ENCODE measurements at regions not wholly inside any gene's neighbourhood (a gene's known extent, or its start where the extent isn't known, plus 50 kb on each side); places are given as distances from the start of the nearest gene placed in this dataset.
"Not testable (repeated sequence)": the region's sequence is repeated elsewhere in the genome, so short reads cannot be mapped to it uniquely, and the experiment has no call there.

DNA sequence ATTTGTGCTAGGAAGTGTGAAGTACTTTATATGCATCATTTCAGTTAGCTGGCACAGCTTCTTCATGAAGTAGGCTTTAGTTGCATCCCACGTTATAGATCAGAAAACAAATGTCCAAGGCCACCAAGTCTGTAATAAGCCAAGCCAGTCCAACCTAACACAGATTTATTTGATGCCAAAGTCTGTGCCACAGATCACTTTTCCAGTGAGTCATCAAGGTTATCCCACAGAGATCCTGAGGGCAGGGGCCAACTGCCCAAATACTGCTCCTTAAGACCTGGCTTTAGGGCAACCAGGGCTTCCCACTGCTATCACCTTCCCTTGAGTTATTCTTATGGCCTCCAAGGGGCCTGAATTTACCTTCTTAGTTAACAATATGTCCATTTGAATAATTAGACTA is 1340.4 kb downstream of the XPNPEP1 start:
- no peak for DNase-seq (ENCODE audit: extremely low read depth, low read depth, low spot score)

DNA sequence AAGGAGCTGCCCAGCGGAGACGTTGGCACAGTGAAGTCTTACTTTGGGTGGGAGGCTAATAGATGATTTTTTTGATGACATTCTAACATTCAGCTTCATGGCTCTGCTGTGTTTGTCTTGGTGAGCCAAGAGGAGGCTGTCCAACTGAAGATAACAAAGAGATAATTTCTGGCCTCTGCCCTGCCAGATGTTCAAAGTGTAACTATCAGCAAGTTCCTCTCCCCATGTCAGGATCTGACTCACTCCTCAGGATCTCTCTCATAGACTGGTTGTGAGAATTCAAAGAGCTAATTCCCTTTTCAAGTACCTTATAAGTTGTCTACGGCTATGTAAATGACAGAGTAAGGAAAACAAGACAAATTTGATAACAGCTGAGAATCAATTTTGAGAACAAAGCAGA is 1340.9 kb downstream of the XPNPEP1 start:
- DNase-seq (ENCODE audit: extremely low read depth, low read depth, low spot score): no peak

DNA sequence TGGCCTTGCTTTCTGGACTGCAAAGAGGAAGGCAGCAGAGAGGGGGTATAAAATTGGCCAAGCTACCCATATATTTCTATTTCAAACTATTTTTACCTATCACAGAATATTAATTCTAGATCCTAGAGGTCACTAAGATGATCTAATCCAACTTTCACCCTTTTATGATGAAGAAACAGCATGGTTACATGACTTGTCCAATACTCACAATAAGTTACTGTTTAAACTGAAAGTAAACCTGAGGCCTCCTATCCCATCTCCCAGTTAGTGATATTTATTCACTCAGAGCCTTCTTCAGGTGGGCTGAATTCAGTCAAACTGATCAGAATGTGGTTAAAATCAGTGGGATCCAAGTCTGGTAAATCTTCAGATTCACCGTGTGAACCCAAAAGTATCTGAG is 1345.1 kb downstream of the XPNPEP1 start:
- DNase-seq (ENCODE audit: extremely low read depth, low read depth, low spot score): no peak

DNA sequence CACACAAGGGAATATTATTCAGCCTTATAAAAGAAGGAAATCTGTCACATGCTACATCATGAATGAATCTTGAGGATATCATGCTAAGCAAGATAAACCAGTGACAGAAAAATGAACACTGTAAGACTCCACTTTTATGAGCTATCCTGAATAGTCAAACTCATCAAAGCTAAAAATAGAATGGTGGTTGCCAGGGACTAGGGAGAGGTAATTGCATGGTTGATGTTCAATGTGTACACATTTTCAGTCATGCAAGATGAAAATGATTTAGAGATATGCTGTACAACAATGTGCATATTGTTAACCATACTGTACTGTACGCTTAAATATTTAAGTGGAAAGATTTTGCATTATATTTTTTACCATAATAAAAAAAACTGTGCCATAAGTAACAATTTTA is 1349.1 kb downstream of the XPNPEP1 start:
- DNase-seq (ENCODE audit: extremely low read depth, low read depth, low spot score): no peak

DNA sequence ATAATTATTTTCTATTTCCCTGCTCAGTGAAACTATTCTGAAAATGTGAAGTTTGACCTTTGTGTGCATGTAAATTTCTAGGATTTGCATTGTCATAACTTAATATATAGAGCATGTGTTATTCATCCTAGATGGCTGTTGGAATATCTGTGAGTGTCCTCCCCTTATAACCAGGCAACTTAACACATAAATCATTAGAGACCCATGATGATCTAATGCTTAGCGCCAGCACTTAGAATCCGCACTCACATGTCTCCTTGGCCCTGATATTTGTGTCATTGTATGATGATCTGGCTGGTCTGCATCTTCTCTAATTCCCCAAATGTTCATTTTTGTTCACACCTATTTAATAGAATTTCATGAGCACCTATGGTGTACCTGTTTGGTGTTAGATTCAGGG is 1354.5 kb downstream of the XPNPEP1 start:
- DNase-seq (ENCODE audit: extremely low read depth, low read depth, low spot score): no peak

DNA sequence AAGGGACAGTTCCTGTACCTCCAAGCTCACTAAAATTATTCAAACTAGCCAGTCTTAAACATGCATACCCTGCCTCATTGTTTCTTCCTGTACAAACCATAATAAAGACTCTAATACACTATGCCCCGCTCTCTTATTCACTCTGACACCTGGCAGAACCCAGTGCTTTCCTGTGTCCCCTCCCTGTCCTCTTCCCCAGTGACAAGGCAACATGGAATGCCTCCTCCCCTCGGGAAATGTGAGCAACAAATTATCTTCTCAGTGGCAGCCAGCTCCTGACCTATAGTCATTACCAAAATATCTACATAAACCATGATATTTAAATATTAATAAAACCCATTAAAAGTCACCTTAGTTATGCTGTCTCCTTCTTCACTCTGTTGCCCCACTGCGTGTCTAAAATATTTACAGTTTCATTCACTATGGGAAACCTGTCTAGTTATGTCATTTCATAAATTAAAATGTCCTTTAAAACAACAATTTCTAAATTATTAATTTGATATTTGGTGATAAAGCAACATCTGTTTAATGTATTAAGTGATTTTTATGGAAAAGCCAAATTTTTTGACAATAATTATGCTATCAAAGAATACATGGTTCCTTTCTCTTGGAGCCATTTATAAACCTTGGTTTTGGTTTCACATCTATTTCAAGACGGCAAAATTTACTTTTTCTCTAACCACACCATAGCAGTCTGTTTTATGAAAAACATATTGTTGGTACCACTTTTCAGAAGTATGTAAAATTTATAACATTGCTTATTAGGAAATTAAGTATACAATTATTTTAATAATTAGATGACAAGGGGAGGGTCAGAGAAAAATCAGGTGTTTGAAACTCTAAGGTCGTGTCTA is 1355.2 kb downstream of the XPNPEP1 start:
- no peak for DNase-seq (ENCODE audit: extremely low read depth, low read depth, low spot score)

DNA sequence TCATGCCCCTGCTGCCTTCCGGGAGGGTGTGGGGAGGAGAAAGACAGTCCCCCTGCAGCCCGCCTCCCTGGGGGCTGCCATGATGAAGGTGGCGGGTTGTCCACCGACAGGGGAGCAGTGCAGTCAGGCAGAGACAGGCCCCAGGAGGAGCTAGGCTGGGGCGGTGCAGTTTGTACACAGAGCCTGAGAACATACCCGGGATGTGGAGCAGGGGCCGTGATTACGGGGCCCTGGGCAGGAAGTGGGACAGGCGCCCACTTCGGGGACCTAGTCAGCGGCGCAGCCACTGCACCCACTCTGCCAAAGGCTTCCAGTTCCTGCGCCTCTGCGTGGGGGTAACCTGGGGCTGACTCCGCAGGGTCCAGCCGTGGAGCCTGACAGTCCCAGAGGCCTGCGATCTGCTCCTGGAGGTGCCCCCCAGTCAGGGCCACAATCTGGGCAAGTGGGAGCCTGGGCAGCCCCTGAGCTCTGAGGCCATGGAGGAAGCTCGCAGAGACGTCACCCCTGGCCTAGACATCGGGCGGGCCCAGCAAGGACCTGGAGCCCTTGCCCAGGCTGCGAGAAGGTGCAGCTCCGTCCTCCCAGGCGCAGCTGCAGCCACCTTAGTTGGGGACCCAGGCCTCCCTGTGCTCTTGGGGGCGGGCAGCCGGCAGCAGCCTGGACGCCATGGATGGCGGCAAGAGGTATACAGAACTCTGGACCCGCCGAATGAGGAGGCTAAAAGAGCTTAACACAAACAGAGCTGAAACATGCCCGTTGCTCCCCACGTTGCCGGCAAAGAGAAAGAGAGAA is 1356.8 kb downstream of the XPNPEP1 start:
- DNase-seq (ENCODE audit: extremely low read depth, low read depth, low spot score): no peak

DNA sequence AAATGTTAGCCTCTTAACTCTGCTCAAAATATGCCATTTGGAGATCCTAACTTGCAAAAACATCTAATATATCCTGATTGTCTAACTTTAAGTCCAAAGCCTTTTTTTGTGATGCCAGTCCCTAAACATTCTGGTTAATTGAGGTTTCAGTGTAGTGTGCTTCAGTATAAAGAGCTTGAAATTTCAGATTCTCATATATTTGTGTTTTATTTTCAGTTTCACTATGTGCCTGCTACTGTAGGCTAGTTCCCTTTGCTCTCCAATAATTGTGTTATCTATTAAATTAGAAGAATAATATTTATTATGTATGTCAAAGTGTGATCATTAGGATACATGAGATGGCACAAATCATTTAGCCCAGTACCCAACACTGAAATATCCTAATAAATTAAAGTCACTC is 1361.2 kb downstream of the XPNPEP1 start:
- DNase-seq (ENCODE audit: extremely low read depth, low read depth, low spot score): no peak

DNA sequence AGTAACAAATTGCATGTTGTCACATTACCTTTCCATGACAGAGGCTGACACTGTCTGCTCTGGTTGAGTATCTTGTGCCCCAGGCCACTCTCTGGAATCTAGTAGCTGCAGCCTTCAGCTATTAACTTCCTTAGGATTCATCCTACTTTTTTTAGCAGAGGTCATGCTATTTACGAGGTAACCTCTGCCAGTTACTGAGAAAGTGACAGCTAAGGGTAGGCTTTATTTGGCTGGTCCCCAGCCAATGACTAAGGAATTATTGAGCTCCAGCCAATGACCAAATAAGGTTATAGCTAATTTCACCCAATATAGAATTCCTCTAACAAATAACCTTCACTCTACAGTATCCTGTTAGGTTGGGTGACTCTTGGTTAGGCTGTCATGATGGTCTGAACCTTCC is 1361.7 kb downstream of the XPNPEP1 start:
- no peak for DNase-seq (ENCODE audit: extremely low read depth, low read depth, low spot score)

DNA sequence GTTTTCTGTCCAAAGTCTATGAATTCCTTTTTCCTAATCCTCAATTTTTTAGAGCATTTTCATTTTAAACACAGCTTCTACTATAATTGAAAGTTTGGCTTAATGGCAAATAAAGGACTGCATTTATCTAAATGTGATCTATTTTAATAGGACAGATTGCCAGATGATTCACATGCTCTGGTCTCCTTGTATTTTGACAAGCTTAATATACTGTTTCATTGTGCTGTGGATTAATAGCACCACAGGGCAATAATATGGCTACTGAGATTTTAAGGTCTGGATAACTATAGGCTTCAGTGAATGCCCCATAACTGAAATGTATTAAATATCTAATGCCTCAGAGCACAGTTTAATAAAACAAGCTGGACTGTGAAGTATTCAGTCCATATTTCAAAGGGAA is 1362.8 kb downstream of the XPNPEP1 start:
- no peak for DNase-seq (ENCODE audit: extremely low read depth, low read depth, low spot score)

DNA sequence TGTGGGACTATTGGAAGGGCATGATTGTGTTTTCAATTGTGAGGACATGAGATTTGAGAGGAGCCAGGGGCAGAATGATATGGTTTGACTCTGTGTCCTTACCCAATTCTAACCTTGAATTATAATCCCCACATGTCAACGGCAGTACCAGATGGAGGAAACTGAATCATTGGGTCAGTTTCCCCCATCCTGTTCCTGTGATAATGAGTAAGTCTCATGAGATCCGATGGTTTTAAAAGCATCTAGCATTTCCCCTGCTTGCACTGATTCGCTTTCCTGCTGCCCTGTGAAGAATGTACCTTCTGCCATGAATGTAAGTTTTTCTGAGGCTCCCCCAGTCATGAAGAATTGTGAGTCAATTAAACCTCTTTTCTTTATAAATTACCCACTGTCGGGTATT is 1367.1 kb downstream of the XPNPEP1 start:
- peak; percentile 70 for DNase-seq (ENCODE audit: extremely low read depth, low read depth, low spot score)

DNA sequence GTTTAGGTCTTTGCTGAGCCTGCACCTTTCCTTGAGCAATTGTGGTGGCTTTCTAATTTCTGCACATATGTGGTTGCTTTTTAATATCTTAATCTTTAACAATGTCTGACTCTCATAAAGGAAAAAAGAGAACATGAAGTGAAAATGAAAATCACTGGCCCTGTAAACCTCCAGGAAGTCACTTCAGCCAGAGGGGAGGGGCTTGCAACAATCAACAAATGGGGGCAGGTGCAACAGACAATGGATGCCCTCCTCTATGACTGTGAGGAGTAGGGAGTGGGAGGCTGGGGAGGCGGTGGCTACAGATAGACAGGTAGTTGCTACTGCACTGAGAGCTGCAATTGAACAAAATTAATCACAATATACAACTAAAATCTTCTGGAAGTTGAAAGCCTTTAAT is 1377.4 kb downstream of the XPNPEP1 start:
- no peak for DNase-seq (ENCODE audit: extremely low read depth, low read depth, low spot score)

DNA sequence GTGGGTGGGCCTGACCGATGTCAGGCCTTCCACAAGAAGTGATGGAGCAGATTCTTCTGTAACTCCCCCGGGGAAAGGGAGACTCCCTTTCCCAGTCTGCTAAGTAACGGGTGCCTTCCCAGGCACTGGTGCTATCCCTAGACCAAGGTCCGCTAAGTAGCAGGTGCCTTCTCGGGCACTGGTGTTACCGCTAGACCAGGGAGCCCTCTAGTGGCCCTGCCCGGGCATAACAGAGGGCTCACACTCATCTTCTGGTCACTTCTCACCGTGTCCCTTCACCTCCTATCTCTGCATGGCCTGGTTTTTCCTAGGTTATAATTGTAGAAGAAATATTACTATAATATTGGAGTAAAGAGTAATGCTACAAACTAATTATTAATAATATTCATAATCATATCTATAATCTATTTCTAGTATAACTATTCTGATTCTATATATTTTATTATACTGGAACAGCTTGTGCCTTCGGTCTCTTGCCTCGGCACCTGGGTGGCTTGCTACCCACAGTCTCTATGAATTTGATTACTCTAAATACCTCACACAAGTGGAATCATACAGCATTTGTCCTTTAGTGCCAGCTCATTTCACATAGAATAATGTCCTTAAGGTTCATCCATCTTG is 1378.7 kb downstream of the XPNPEP1 start:
- no peak for DNase-seq (ENCODE audit: extremely low read depth, low read depth, low spot score)

DNA sequence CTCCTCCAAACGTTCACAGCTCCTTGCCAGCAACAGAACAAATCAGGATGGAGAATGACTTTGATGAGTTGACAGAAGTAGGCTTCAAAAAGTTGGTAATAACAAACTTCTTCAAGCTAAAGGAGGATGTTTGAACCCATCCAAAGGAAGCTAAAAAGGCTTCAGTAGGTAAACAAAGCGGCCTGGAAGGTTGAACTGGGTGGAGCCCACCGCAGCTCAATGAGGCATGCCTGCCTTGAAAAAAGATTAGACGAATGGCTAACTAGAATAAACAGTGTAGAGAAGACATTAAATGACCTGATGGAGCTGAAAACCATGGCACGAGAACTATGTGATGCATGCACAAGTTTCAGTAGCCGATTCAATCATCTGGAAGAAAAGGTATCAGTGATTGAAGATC is 1369.0 kb upstream of the SORCS1 start:
- not testable (repeated sequence) for DNase-seq (ENCODE audit: extremely low read depth, low read depth, low spot score)

DNA sequence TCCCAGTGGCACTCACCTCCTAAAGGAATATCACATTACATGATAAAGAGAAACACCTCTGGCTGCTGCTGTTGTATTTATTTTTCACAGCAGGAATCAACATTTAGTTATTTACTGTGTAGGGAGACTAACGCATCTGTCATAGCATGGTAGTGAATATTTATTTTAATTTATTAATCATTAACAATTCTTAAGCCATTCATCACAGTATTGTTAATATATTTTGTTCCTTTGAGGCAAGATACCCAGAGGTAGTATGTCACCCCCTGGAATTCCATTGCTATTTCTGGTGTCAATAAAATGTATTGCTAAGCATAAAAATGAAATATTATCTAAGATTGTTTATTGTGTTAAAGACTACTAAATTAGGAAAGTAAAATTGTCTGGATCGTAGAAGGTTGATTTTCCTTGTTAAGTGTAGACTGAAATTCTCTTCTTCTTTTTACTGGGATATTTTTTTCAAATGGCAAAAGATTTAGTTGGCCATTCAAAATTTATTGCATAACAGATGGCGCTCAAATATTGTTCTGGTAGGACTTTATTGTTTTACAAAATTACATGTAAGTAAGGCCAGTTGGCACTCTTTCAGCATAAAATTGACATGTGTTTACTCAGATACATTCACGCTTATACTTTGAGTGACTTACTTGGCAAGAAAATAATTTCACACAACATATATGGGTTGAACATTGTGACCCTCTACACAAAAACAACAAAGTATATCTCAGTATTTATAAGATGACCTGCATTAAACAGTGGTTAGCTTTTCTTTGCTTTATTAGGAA is 1358.7 kb upstream of the SORCS1 start:
- no peak for DNase-seq (ENCODE audit: extremely low read depth, low read depth, low spot score)

DNA sequence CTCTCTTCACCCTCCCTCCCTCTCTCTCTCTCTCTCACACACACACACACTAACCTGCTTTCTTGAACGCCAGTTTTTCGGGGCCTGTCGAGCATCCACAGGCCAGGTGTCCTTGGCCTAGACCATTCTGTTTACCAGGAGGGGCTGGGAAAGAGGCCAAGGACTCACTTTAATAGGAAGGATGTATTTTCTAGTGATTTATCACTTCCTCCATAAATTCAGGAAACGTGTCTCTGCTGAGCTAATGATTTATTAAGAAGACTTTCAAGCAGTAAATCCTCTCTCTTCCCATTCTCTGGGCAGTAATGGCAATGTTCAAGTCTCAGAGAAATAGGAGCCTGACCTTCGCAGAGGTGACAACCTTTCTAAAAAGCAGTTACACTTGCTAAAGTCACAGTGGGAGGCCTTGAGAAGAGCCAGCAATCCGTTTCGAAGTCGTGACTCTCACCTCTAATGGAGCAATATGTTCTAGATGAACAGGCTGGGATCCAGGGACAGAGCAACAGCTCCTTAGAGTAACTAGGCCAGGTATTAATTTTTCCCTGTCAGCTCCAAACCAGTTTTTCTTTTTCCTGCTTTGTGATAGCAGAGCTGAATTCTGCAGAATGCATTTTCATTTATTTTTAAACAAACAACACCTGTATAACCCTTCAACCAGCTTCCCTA is 1357.5 kb upstream of the SORCS1 start:
- no peak for DNase-seq (ENCODE audit: extremely low read depth, low read depth, low spot score)

DNA sequence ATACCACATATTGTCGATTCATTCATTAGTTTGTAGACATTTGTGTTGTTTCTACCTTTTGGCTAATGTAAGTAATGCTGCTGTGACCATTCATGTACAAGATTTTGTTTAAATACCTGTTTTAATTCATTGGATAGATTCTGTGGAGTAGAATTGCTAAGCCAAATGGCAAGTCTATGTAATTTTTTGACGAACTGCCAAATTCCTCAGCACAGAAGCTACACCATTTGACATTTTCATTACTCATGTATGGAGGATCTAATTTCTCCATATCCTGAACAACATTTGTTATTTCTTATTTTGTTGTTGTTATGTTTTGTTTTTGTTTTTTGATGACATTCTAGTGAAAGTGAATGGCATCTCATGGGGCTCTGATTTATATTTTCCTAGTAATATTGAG is 1351.3 kb upstream of the SORCS1 start:
- no peak for DNase-seq (ENCODE audit: extremely low read depth, low read depth, low spot score)

DNA sequence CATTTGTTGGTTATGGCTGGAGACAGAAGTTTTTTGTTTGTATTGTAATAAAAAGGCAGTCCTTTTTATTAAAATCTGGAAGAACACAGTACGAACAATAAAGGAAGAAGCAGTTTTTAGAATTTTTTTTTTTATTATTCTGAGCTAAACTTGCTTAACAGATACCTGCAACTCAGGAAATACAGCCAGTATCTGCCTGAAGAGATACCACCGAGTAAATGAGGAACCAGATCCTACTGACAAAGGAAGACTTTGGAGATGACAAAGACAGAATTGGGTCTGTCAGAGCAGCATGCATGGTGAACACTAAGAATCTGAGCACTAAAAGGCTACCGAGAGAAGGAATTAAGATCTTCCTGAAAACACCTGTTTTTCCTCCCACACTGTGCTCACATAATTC is 1335.9 kb upstream of the SORCS1 start:
- no peak for DNase-seq (ENCODE audit: extremely low read depth, low read depth, low spot score)

DNA sequence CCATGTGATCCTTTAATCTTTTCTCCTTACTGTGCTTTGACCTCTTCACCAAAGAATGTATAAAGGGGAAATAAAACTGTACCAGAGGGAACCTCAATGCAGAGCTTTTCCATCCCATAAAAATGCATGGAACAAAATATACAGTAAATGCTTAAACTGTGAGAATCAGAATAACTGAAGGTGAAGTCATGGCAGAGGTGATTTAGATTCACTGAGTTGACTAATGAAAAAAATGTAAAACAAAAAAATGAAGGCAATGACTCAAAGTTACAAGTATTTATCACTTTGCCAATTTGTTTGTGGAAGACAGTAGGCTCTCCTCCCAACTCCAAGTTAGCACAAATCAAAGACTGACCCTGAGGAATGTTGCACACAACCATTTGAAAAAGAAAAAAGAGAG is 1331.6 kb upstream of the SORCS1 start:
- no peak for DNase-seq (ENCODE audit: extremely low read depth, low read depth, low spot score)

DNA sequence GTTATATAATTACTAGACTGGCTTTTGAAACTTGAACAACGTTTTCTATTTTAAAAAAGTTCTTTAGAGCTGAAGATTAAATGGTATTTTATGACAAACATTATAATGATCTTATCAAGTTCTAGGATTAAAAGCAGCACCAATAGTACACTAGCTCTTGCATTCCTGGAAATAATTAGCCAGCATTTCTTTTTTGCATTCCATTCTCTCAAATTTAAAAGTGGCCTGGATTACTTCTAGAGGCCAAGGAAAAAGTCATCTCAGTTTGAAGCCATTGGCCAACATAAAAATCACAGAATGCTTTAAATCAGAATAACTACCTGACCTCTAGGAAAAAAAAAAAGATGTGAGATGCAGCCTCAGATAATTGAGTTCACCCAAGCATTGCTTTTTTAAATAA is 1326.4 kb upstream of the SORCS1 start:
- no peak for DNase-seq (ENCODE audit: extremely low read depth, low read depth, low spot score)
